GM21723 (cell line): ENCODE measurements at regions not wholly inside any gene's neighbourhood (a gene's known extent, or its start where the extent isn't known, plus 50 kb on each side); places are given as distances from the start of the nearest gene placed in this dataset.

ENCODE experiments used
- ATAC-seq: cut with Tn5 transposase; IDR thresholded peaks from one replicate; pipeline ENCODE4 v1.9.1; 2021; ENCODE audit warnings: mild to moderate bottlenecking, moderate library complexity; ENCODE audit not compliant: unreplicated experiment

DNA sequence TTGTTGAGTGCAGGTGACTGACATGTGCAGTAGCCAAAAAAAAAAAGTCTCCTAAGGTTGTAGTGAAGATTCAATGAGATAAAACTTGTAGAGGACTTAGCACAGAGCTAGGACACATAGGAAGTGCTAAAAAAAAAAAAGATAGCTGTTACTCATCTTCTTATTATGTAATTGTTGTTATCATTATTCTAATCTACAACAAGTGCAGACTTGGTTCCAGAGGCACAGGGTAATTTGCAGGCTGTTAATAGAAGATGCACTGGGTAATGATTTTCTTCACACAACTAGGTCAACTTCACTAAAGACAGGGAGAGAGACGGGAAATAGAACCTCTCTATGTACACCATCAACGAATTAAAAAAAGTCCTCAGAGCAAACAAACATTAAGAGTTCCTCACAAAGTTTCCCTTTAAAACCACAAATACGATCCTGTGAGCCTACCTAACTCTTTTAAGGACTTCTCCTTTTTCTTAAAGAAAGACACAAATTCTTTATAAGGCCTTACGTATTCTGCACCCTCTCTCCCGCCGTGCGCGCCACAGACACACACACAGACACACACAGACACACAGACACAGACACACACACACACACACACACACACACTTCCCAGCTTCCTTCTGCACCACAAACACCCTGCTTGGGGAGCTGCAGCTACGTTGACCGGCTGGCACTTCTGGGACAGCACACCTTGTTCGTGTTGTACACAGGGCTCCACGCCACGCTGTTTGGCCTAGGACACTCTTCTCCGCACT, 49.8 kb upstream of the GADD45A start:
- no peak for ATAC-seq
